ENCODE measurements at regions not wholly inside any gene's neighbourhood (a gene's known extent, or its start where the extent isn't known, plus 50 kb on each side); places are given as distances from the start of the nearest gene placed in this dataset.
"Not testable (repeated sequence)": the region's sequence is repeated elsewhere in the genome, so short reads cannot be mapped to it uniquely, and the experiment has no call there.

DNA sequence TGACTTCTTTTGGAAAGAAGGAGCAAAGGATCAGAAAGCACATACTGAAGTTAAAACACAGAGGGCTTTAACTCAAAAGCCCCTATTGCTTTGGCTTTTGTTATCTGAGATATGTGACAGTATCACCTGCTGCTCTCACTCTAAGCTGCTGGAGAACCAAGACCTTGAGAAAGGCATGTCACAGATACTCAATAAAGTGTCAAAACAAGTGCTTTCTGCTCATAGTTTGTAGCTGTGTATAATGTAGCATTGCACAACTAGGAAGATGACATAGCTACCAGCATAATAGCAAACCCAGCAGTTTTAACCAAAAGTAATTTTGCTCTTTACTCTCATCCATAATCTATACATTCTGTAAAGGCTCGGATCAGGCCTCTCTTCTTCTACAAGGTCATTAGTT is 159.6 kb downstream of the LHFPL1 start:
- DNase-seq (ENCODE audit: insufficient read length, low spot score) = no peak
- FAIRE-seq = no peak
- TF ChIP-seq, protein P1, sequence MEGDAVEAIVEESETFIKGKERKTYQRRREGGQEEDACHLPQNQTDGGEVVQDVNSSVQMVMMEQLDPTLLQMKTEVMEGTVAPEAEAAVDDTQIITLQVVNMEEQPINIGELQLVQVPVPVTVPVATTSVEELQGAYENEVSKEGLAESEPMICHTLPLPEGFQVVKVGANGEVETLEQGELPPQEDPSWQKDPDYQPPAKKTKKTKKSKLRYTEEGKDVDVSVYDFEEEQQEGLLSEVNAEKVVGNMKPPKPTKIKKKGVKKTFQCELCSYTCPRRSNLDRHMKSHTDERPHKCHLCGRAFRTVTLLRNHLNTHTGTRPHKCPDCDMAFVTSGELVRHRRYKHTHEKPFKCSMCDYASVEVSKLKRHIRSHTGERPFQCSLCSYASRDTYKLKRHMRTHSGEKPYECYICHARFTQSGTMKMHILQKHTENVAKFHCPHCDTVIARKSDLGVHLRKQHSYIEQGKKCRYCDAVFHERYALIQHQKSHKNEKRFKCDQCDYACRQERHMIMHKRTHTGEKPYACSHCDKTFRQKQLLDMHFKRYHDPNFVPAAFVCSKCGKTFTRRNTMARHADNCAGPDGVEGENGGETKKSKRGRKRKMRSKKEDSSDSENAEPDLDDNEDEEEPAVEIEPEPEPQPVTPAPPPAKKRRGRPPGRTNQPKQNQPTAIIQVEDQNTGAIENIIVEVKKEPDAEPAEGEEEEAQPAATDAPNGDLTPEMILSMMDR (IDR thresholded peaks at IDR 0.05; ENCODE audit: insufficient read depth, missing control alignments) = no peak

DNA sequence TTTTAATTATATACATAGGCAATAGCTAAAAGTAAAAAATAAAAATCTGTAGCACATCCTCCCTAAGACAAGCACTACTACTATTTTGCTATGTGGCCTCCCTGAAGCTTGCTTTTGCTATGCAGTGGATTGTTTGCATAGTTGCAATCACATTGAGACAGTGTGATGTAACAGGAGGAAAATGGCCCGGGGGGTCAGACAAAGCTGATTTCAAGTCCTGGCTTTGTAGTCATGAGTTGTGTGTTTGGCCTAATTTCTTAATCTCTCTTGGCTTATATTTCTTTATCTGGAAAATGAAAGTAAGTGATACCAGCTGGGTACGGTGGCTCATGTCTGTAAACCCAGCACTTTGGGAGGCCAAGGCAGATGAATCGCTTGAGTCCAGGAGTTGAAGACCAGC is 166.6 kb downstream of the LHFPL1 start:
- DNase-seq (ENCODE audit: insufficient read length, low spot score) (no peak), FAIRE-seq (no peak)
- TF ChIP-seq, protein P1 (IDR thresholded peaks at IDR 0.05; ENCODE audit: insufficient read depth, missing control alignments) = no peak

DNA sequence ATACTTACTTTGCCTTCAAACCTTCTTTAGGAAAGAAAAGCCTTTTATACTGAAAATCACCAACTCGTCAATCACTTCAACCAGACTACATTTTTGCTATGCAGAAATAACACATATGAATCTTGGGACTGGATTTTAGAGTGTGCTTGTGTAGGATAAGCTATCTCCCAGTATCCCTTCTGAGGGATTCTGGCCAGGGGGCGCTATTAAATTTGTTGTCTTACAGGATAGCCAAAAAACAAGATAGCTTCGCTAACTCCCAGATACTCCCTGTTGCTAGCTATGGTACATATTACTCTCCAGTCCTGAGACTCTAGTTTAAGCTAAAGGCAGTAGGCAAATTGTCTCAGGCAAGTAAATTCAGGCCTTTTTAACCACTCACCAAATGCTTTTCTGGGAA is 167.2 kb downstream of the LHFPL1 start:
- DNase-seq (ENCODE audit: insufficient read length, low spot score) (no peak), FAIRE-seq (no peak)
- TF ChIP-seq, protein P1 (IDR thresholded peaks at IDR 0.05; ENCODE audit: insufficient read depth, missing control alignments) = no peak

DNA sequence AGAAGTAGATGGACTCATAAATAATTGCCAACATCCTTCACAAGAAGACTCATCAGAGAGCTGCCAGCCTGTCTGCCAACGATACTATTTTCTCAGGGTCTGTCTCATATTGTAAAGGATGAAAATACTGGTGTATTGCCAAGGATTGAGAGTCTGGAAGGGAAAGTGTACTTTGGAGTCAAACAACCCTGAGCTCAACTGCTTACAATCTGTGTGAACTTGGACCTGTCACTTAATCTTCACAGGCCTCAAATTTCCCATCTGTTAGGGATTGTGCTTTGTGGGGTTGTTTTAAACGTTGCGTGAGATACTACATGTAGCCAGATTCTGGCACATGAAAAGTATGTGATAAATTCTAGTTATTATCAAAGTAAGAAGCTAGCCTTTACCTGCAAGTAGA is 169.1 kb downstream of the LHFPL1 start:
- no peak for DNase-seq (ENCODE audit: insufficient read length, low spot score)

DNA sequence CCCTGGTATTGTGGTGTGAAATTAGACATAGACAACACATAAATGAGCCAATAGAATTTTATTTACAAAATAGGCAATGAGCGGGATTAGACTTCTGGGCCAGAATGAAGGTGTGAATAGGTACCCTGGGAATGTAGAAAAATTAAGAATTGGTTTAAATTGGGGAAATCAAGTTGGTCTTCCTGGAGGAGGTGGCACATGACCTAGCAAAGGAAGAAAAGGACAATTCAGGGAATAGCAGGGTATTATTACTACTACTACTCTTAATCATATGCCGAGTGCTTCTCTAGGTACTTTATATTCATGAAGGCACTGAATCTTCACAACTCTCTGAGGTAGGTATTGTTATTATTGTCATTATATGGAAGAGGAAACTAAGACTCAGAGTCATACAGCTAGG is 202.1 kb downstream of the LHFPL1 start:
- FAIRE-seq (no peak), DNase-seq (ENCODE audit: insufficient read length, low spot score) (no peak)
- TF ChIP-seq, protein P1 (IDR thresholded peaks at IDR 0.05; ENCODE audit: insufficient read depth, missing control alignments) = no peak

More for the DNA sequence above, 169.1 kb downstream of the LHFPL1 start:
- FAIRE-seq = no peak
- TF ChIP-seq, protein P1 (IDR thresholded peaks at IDR 0.05; ENCODE audit: insufficient read depth, missing control alignments) = no peak

DNA sequence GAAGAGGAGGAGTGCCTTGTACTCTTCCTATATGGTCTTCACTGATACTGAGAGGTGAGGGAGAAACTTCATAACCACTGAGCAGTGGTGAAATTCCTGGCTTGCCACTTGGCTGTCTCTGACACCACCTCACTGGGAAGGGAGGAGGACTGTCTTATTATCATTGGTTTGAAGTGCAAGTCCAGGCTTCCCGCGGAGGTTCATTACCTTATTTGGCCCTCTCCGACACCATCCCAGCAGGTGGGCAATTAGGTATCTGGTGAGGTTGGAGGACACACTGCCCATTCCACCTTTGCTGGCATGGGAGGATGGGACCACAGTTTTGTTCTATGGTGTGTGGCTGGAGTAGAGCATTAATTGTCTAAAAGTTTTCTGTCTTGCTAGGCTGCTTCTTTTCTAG is 206.1 kb downstream of the LHFPL1 start:
- DNase-seq (ENCODE audit: insufficient read length, low spot score) = no peak
- no peak for FAIRE-seq
- TF ChIP-seq, protein P1 (IDR thresholded peaks at IDR 0.05; ENCODE audit: insufficient read depth, missing control alignments) = no peak

DNA sequence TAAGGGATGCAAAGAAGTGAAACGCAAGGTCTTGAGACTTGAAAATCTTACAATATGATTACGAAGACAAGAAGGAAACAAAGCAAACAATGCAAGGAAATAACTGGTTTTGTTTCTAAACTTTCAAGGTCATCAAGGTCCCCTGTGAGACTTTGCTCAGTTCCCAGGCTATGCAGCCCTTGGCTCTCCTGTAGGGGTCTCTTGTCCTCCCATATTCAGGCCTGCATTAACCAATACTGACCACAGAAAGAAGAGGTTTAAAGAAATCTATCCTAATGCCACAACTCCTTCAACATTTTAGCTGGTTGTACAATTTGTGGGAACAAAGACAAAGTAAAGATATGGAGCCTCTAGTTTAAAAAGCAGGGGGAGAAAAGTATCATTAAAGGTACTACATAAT is 209.2 kb downstream of the LHFPL1 start:
- FAIRE-seq (no peak), DNase-seq (ENCODE audit: insufficient read length, low spot score) (no peak)
- TF ChIP-seq, protein P1 (IDR thresholded peaks at IDR 0.05; ENCODE audit: insufficient read depth, missing control alignments) = no peak

DNA sequence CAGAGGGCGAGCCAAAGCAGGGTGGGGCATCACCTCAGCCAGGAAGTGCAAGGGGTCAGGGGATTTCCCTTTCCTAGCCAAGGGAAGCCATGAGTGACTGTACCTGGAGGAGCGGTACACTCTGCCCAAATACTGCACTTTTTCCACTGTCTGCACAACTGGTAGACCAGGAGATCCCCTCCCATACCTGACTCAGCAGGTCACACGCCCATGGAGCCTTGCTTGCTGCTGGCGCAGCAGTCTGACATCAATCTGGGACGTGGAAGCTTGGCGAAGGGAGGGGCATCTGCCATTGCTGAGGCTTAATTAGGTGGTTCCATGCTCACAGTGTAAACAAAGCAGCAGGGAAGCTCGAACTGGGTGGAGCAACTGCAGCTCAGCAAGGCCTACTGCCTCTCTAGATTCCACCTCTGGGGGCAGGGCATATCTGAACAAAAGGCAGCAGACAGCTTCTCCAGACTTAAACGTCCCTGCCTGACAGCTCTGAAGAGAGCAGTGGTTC is 217.7 kb downstream of the LHFPL1 start:
- not testable (repeated sequence) for FAIRE-seq; DNase-seq (ENCODE audit: insufficient read length, low spot score)

Measured in D721Med (cell line).